ENCODE measurements at regions not wholly inside any gene's neighbourhood (a gene's known extent, or its start where the extent isn't known, plus 50 kb on each side); places are given as distances from the start of the nearest gene placed in this dataset.
"Not testable (repeated sequence)": the region's sequence is repeated elsewhere in the genome, so short reads cannot be mapped to it uniquely, and the experiment has no call there.

GRCh38 chr17:28266547-28266920 is 52.5 kb upstream of the TMEM97 start:
- Mint-ChIP-seq H3K36me3 (ENCODE audit: insufficient read depth in 1 of 3, low read depth in 3 of 3) (peaks cover 28 to 44% (median 37%) of the 10 kb centered on the region in 3 experiments), H3K9me3 (peaks cover 42 to 68% of the 10 kb centered on the region in 2 experiments)
- H3K27me3 Mint-ChIP-seq (ENCODE audit: low read depth); H2BK20ac ChIP-seq (ENCODE audit: low read depth, low read length, poor library complexity, severe bottlenecking); H2BK5ac ChIP-seq (ENCODE audit: insufficient read length, low read length); H3T11ph ChIP-seq (ENCODE audit: low read length); H3K9ac ChIP-seq (ENCODE audit: extremely low read depth, insufficient read length, low read length); H2BK120ac ChIP-seq (ENCODE audit: low read depth, low read length, poor library complexity, severe bottlenecking); H2BK15ac ChIP-seq (ENCODE audit: low read depth, low read length); H3K56ac ChIP-seq (ENCODE audit: insufficient read length, low read depth, low read length); H3K18ac ChIP-seq (ENCODE audit: insufficient read length, low read depth, low read length); H2AK5ac ChIP-seq (ENCODE audit: insufficient read length, low read length); H4K91ac ChIP-seq (ENCODE audit: insufficient read length, low read depth, low read length); H4K5ac ChIP-seq (ENCODE audit: insufficient read length, low read depth, low read length); H2BK12ac ChIP-seq (ENCODE audit: insufficient read length, low read depth, low read length); H3K4me1 Mint-ChIP-seq; H3K27ac Mint-ChIP-seq; H3K23ac ChIP-seq (ENCODE audit: insufficient read length, low read depth, low read length); H3K4me2 ChIP-seq (ENCODE audit: insufficient read depth, insufficient read length, low read length); H3K14ac ChIP-seq (ENCODE audit: insufficient read depth, low read length); H3K79me1 ChIP-seq (ENCODE audit: insufficient read depth, low read depth, low read length, poor library complexity, severe bottlenecking); H4K8ac ChIP-seq (replicated peaks; ENCODE audit: insufficient read length, low read depth, low read length); H3K79me2 ChIP-seq (ENCODE audit: insufficient read depth, low read length); H3K23me2 ChIP-seq (ENCODE audit: insufficient read length, low read depth, low read length, poor library complexity, severe bottlenecking); H3K4me3 Mint-ChIP-seq; H4K20me1 ChIP-seq (ENCODE audit: control insufficient read depth, insufficient read depth, insufficient read length); H2AFZ ChIP-seq (ENCODE audit: low read length); H3K4ac ChIP-seq (ENCODE audit: low read depth, low read length); H3K27me3 ChIP-seq (ENCODE audit: insufficient read depth, low read length); H3K27ac ChIP-seq (ENCODE audit: insufficient read length, low read depth, low read length); H3K4me1 ChIP-seq (ENCODE audit: insufficient read depth, low read length): not testable (repeated sequence)
- H3K9me3 ChIP-seq (ENCODE audit: control insufficient read depth, low read depth, low read length) = peaks cover 17% of the 10 kb centered on the region
- DNase-seq = peak; percentile 8
- no CpG with 5 or more reads among the region's 5 CpGs for WGBS (ENCODE audit: extremely low coverage, insufficient read length, low lambda C conversion rate)

- DNase-seq = peak; percentile 14
- not testable (repeated sequence) for H4K91ac ChIP-seq (ENCODE audit: insufficient read length, low read depth, low read length); H2BK20ac ChIP-seq (ENCODE audit: low read depth, low read length, poor library complexity, severe bottlenecking); H2BK120ac ChIP-seq (ENCODE audit: low read depth, low read length, poor library complexity, severe bottlenecking); H3K23ac ChIP-seq (ENCODE audit: insufficient read length, low read depth, low read length); H3K4me3 Mint-ChIP-seq; H3K18ac ChIP-seq (ENCODE audit: insufficient read length, low read depth, low read length); H3K79me2 ChIP-seq (ENCODE audit: insufficient read depth, low read length); H2AFZ ChIP-seq (ENCODE audit: low read length); H3K27ac ChIP-seq (ENCODE audit: insufficient read length, low read depth, low read length); H3K4me2 ChIP-seq (ENCODE audit: insufficient read depth, insufficient read length, low read length); H2AK5ac ChIP-seq (ENCODE audit: insufficient read length, low read length); H3K9ac ChIP-seq (ENCODE audit: extremely low read depth, insufficient read length, low read length); H4K8ac ChIP-seq (replicated peaks; ENCODE audit: insufficient read length, low read depth, low read length); H3T11ph ChIP-seq (ENCODE audit: low read length); H2BK12ac ChIP-seq (ENCODE audit: insufficient read length, low read depth, low read length); H3K56ac ChIP-seq (ENCODE audit: insufficient read length, low read depth, low read length); H3K4me1 ChIP-seq (ENCODE audit: insufficient read depth, low read length); H3K79me1 ChIP-seq (ENCODE audit: insufficient read depth, low read depth, low read length, poor library complexity, severe bottlenecking); H4K20me1 ChIP-seq (ENCODE audit: control insufficient read depth, insufficient read depth, insufficient read length); H3K27me3 Mint-ChIP-seq (ENCODE audit: low read depth); H2BK15ac ChIP-seq (ENCODE audit: low read depth, low read length); H2BK5ac ChIP-seq (ENCODE audit: insufficient read length, low read length); H3K27me3 ChIP-seq (ENCODE audit: insufficient read depth, low read length); H4K5ac ChIP-seq (ENCODE audit: insufficient read length, low read depth, low read length); H3K4me1 Mint-ChIP-seq; H3K4ac ChIP-seq (ENCODE audit: low read depth, low read length); H3K14ac ChIP-seq (ENCODE audit: insufficient read depth, low read length); H3K23me2 ChIP-seq (ENCODE audit: insufficient read length, low read depth, low read length, poor library complexity, severe bottlenecking)
- peaks cover 12% of the 10 kb centered on the region for H3K9me3 ChIP-seq (ENCODE audit: control insufficient read depth, low read depth, low read length)
- Mint-ChIP-seq H3K9me3 (peaks cover 37 to 62% of the 10 kb centered on the region in 2 experiments), H3K27ac (peak overlapping the region in 1 of 3 experiments; percentile 70; a peak in 2 of 7 replicates), H3K36me3 (ENCODE audit: insufficient read depth in 1 of 3, low read depth in 3 of 3) (peaks cover 23 to 38% (median 33%) of the 10 kb centered on the region in 3 experiments)
- WGBS (ENCODE audit: extremely low coverage, insufficient read length, low lambda C conversion rate) = no CpG with 5 or more reads among the region's 31 CpGs
Observed at GRCh38 chr17:28266926-28267719, 51.9 kb upstream of the TMEM97 start.

All from H9 (cell line).